ENCODE measurements at regions not wholly inside any gene's neighbourhood (a gene's known extent, or its start where the extent isn't known, plus 50 kb on each side); places are given as distances from the start of the nearest gene placed in this dataset.

GRCh38 chr9:105884416-105884815 is 190.1 kb downstream of the TMEM38B start:
- Mint-ChIP-seq H3K4me3 (ENCODE audit: unreplicated experiment) (no peak overlapping the region), H3K4me1 (ENCODE audit: low read depth, unreplicated experiment) (no peaks in the 10 kb centered on the region), H3K9me3 (ENCODE audit: unreplicated experiment) (no peaks in the 10 kb centered on the region), H3K27me3 (ENCODE audit: insufficient read depth, unreplicated experiment) (peaks cover 2% of the 10 kb centered on the region), H3K36me3 (ENCODE audit: insufficient read depth, unreplicated experiment) (no peaks in the 10 kb centered on the region), H3K27ac (ENCODE audit: unreplicated experiment) (no peak overlapping the region)
- no TSS peak for BruUV-seq (replicated peaks)
- intact Hi-C loops (cut with micrococcal nuclease; ENCODE audit: unreplicated experiment), result loop anchor here (5.0 kb wide), 1 partner anchor 277 kb away; no protein-coding TSS in a partner anchor
- Histone ChIP-seq H3K4me3 (ENCODE audit: low read depth, low read length) (no peak overlapping the region), H3K27me3 (replicated peaks; ENCODE audit: control insufficient read depth, insufficient read depth, low read length) (no peaks in the 10 kb centered on the region), H3K4me1 (no peaks in the 10 kb centered on the region), H3K9me3 (no peaks in the 10 kb centered on the region), H3K36me3 (ENCODE audit: control insufficient read depth, insufficient read depth, low read length) (no peaks in the 10 kb centered on the region)
- TF ChIP-seq CTCF (IDR thresholded peaks at IDR 0.05; ENCODE audit: insufficient read depth in 1 of 2, low read depth in 1 of 2, low read length in 1 of 2, severe bottlenecking in 1 of 2, unreplicated experiment in 1 of 2), result no peak
- CTCF ChIA-PET, result no interaction called here
- no peak for DNase-seq
- POLR2A ChIA-PET, result no interaction called here

GRCh38 chr9:105886136-105886535 is 191.8 kb downstream of the TMEM38B start:
- no peak for DNase-seq
- Mint-ChIP-seq H3K27me3 (ENCODE audit: insufficient read depth, unreplicated experiment) (peaks cover 2% of the 10 kb centered on the region), H3K4me1 (ENCODE audit: low read depth, unreplicated experiment) (no peaks in the 10 kb centered on the region), H3K9me3 (ENCODE audit: unreplicated experiment) (no peaks in the 10 kb centered on the region), H3K4me3 (ENCODE audit: unreplicated experiment) (no peak overlapping the region), H3K27ac (ENCODE audit: unreplicated experiment) (no peak overlapping the region), H3K36me3 (ENCODE audit: insufficient read depth, unreplicated experiment) (no peaks in the 10 kb centered on the region)
- no peak overlapping the region for H3K4me3 ChIP-seq (ENCODE audit: low read depth, low read length)
- no TSS peak for BruUV-seq (replicated peaks)
- H3K4me1 ChIP-seq, result no peaks in the 10 kb centered on the region
- no peaks in the 10 kb centered on the region for H3K9me3 ChIP-seq
- ChIA-PET POLR2A (no interaction called here), CTCF (no interaction called here)
- intact Hi-C loops (cut with micrococcal nuclease; ENCODE audit: unreplicated experiment), result no loop called here
- no peak for TF ChIP-seq CTCF (IDR thresholded peaks at IDR 0.05; ENCODE audit: insufficient read depth in 1 of 2, low read depth in 1 of 2, low read length in 1 of 2, severe bottlenecking in 1 of 2, unreplicated experiment in 1 of 2)
- no peaks in the 10 kb centered on the region for H3K36me3 ChIP-seq (ENCODE audit: control insufficient read depth, insufficient read depth, low read length)
- no peaks in the 10 kb centered on the region for H3K27me3 ChIP-seq (replicated peaks; ENCODE audit: control insufficient read depth, insufficient read depth, low read length)

GRCh38 chr9:105887679-105888078 is 193.3 kb downstream of the TMEM38B start:
- ChIA-PET POLR2A (no interaction called here), CTCF (no interaction called here)
- Histone ChIP-seq H3K4me3 (ENCODE audit: low read depth, low read length) (no peak overlapping the region), H3K36me3 (ENCODE audit: control insufficient read depth, insufficient read depth, low read length) (no peaks in the 10 kb centered on the region), H3K9me3 (no peaks in the 10 kb centered on the region), H3K4me1 (no peaks in the 10 kb centered on the region), H3K27me3 (replicated peaks; ENCODE audit: control insufficient read depth, insufficient read depth, low read length) (no peaks in the 10 kb centered on the region)
- no peak overlapping the region for H3K27ac Mint-ChIP-seq (ENCODE audit: unreplicated experiment)
- intact Hi-C loops (cut with micrococcal nuclease; ENCODE audit: unreplicated experiment), result no loop called here
- H3K36me3 Mint-ChIP-seq (ENCODE audit: insufficient read depth, unreplicated experiment), result no peaks in the 10 kb centered on the region
- H3K9me3 Mint-ChIP-seq (ENCODE audit: unreplicated experiment), result no peaks in the 10 kb centered on the region
- BruUV-seq (replicated peaks), result no TSS peak
- H3K4me1 Mint-ChIP-seq (ENCODE audit: low read depth, unreplicated experiment), result no peaks in the 10 kb centered on the region
- H3K27me3 Mint-ChIP-seq (ENCODE audit: insufficient read depth, unreplicated experiment), result peaks cover 2% of the 10 kb centered on the region
- H3K4me3 Mint-ChIP-seq (ENCODE audit: unreplicated experiment), result no peak overlapping the region
- DNase-seq, result no peak
- no peak for TF ChIP-seq CTCF (IDR thresholded peaks at IDR 0.05; ENCODE audit: insufficient read depth in 1 of 2, low read depth in 1 of 2, low read length in 1 of 2, severe bottlenecking in 1 of 2, unreplicated experiment in 1 of 2)
